Gastrocnemius medialis (tissue), 4 donors: ENCODE measurements at regions not wholly inside any gene's neighbourhood (a gene's known extent, or its start where the extent isn't known, plus 50 kb on each side); places are given as distances from the start of the nearest gene placed in this dataset.

ENCODE experiments used
- CTCF ChIP-seq, 5 experiments: fragments of 450-650 bp in 3 of 5; fragments of 200-600 bp in 2 of 5; sonication (generic) in 2 of 5; IDR thresholded peaks in 4 of 5; conservative IDR thresholded peaks in 1 of 5; 1 replicate in 4 of 5; 2 replicates in 1 of 5; pipeline ENCODE4 v1.5.1; 2016 to 2019; ENCODE audit warnings: antibody characterized with exemption in 5 of 5, mild to moderate bottlenecking in 3 of 5, moderate library complexity in 3 of 5
- POLR2A ChIP-seq, 2 donors: fragments of 450-650 bp; IDR thresholded peaks; one replicate each; pipeline ENCODE4 v1.6.1; 2017; ENCODE audit warnings: antibody characterized with exemption in 2 of 2, mild to moderate bottlenecking in 2 of 2, moderate library complexity in 2 of 2

- TF ChIP-seq CTCF (IDR thresholded peaks at IDR 0.05 in 4 of 5, conservative IDR thresholded peaks at IDR 0.05 in 1 of 5) (no peak), POLR2A (IDR thresholded peaks at IDR 0.05) (no peak)
These were observed 209.3 kb downstream of the RNF144B start for GRCh38 chr6:18596531-18596835.
